ENCODE measurements at regions not wholly inside any gene's neighbourhood (a gene's known extent, or its start where the extent isn't known, plus 50 kb on each side); places are given as distances from the start of the nearest gene placed in this dataset.

- TF ChIP-seq POLR2A (IDR thresholded peaks at IDR 0.05): no peak
- TF ChIP-seq, protein P1, sequence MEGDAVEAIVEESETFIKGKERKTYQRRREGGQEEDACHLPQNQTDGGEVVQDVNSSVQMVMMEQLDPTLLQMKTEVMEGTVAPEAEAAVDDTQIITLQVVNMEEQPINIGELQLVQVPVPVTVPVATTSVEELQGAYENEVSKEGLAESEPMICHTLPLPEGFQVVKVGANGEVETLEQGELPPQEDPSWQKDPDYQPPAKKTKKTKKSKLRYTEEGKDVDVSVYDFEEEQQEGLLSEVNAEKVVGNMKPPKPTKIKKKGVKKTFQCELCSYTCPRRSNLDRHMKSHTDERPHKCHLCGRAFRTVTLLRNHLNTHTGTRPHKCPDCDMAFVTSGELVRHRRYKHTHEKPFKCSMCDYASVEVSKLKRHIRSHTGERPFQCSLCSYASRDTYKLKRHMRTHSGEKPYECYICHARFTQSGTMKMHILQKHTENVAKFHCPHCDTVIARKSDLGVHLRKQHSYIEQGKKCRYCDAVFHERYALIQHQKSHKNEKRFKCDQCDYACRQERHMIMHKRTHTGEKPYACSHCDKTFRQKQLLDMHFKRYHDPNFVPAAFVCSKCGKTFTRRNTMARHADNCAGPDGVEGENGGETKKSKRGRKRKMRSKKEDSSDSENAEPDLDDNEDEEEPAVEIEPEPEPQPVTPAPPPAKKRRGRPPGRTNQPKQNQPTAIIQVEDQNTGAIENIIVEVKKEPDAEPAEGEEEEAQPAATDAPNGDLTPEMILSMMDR (IDR thresholded peaks at IDR 0.05): no peak
These were observed 254.3 kb upstream of the TNP1 start for GRCh38 chr2:217114117-217114516.
